HCT116 (cell line): ENCODE measurements at regions not wholly inside any gene's neighbourhood (a gene's known extent, or its start where the extent isn't known, plus 50 kb on each side); places are given as distances from the start of the nearest gene placed in this dataset.

ENCODE experiments used
- ATAC-seq: fragments of 200-7000 bp; cut with Tn5 transposase; 2 replicates; pipeline ENCODE4 v1.9.1; 2020; ENCODE audit warnings: mild to moderate bottlenecking, moderate library complexity
- BruUV-seq: library from RNA; stranded (reverse); fragments of 400-500 nt; replicated peaks from 2 replicates; lab custom pipeline; 2021; lab: Mats Ljungman, UMichigan
- CTCF ChIA-PET: fragments of 300-600 bp; sonication (Branson Sonifier 250); formaldehyde crosslinking; loops from one replicate; lab custom pipeline; 2021; ENCODE audit warnings: antibody characterized with exemption; lab: Charles Lee
- POLR2A ChIA-PET: fragments of 300-600, 350-600 bp; sonication (Branson Sonifier 250); formaldehyde crosslinking; loops from one replicate; lab custom pipeline; 2021; ENCODE audit warnings: antibody characterized with exemption; lab: Charles Lee
- RAD21 ChIA-PET, 2 experiments: fragments of 300-600 bp; sonication (Branson Sonifier 250); formaldehyde crosslinking; loops; one replicate each; lab custom pipeline; 2023; ENCODE audit warnings: low total read pairs in 2 of 2; ENCODE audit not compliant: uncharacterized antibody in 2 of 2, unreplicated experiment in 2 of 2, low non-redundant PET in 1 of 2; lab: Charles Lee
- DNase-seq: peaks from one replicate; pipeline ENCODE4 v3.0.0-alpha.2; 2010; ENCODE audit warnings: low read depth, low spot score
- H2AFZ ChIP-seq: fragments of 200-600 bp; shearing (Covaris generic), sonication (generic); 2 replicates; pipeline ENCODE4 v1.6.1; 2017; ENCODE audit warnings: low read depth, mixed run types, mixed read lengths, antibody characterized with exemption, low read length; ENCODE audit not compliant: poor library complexity, severe bottlenecking
- H3K27ac ChIP-seq: 2 replicates; pipeline ENCODE4 v1.5.1; 2012; ENCODE audit warnings: low read depth, low read length
- H3K27me3 ChIP-seq: fragments of 200-600 bp; sonication (generic); 2 replicates; pipeline ENCODE4 v1.6.1; 2016; ENCODE audit warnings: mixed run types, low read length, mixed read lengths; ENCODE audit not compliant: insufficient read depth
- H3K36me3 ChIP-seq, 2 experiments: fragments of 200-500 bp in 1 of 2; fragments of 200-600 bp in 1 of 2; sonication (Bioruptor generic) in 1 of 2; sonication (generic) in 1 of 2; 2 replicates each; pipeline versions ENCODE4 v1.5.1 to v1.6.1; 2014 to 2016; ENCODE audit warnings: low read length in 2 of 2, inconsistent platforms in 1 of 2, mixed read lengths in 1 of 2, mixed run types in 1 of 2; ENCODE audit not compliant: insufficient read depth in 2 of 2, control insufficient read depth in 1 of 2
- H3K4me1 ChIP-seq, 2 experiments: fragments of 200-600 bp in 1 of 2; sonication (generic) in 1 of 2; 2 replicates each; pipeline versions ENCODE4 v1.5.1 to v1.6.1; 2012 to 2017; ENCODE audit warnings: low read length in 2 of 2, inconsistent platforms in 1 of 2, mild to moderate bottlenecking in 1 of 2, mixed read lengths in 1 of 2, mixed run types in 1 of 2, moderate library complexity in 1 of 2; ENCODE audit not compliant: insufficient read depth in 2 of 2, control insufficient read depth in 1 of 2
- H3K4me2 ChIP-seq: fragments of 200-600 bp; sonication (generic); 2 replicates; pipeline ENCODE4 v1.6.1; 2017; ENCODE audit warnings: mixed run types, low read length, mixed read lengths
- H3K4me3 ChIP-seq, 2 experiments: fragments of 200-600 bp in 1 of 2; sonication (generic) in 1 of 2; replicated peaks in 1 of 2; 2 replicates each; pipeline ENCODE4 v1.5.1; 2011 to 2016; ENCODE audit warnings: low read length in 2 of 2, control low read depth in 1 of 2, low read depth in 1 of 2, mild to moderate bottlenecking in 1 of 2, mixed read lengths in 1 of 2, mixed run types in 1 of 2
- H3K79me2 ChIP-seq: fragments of 200-600 bp; sonication (generic); 2 replicates; pipeline ENCODE4 v1.6.1; 2017; ENCODE audit warnings: mild to moderate bottlenecking, mixed run types, low read length, moderate library complexity, mixed read lengths; ENCODE audit not compliant: insufficient read depth
- H3K9ac ChIP-seq: fragments of 200-600 bp; sonication (generic); 2 replicates; pipeline ENCODE4 v1.6.1; 2016; ENCODE audit warnings: low read length, mixed read lengths
- H3K9me2 ChIP-seq: fragments of 200-600 bp; sonication (generic), shearing (Covaris generic); 2 replicates; pipeline ENCODE4 v1.6.1; 2017; ENCODE audit warnings: mixed run types, mild to moderate bottlenecking, moderate library complexity; ENCODE audit not compliant: insufficient read depth
- H3K9me3 ChIP-seq, 2 experiments: fragments of 200-500 bp in 1 of 2; fragments of 200-600 bp in 1 of 2; sonication (Bioruptor generic) in 1 of 2; sonication (generic) in 1 of 2; 2 replicates each; pipeline ENCODE4 v1.6.1; 2014 to 2017; ENCODE audit warnings: low read length in 2 of 2, mixed read lengths in 2 of 2, inconsistent platforms in 1 of 2, low read depth in 1 of 2, mild to moderate bottlenecking in 1 of 2, mixed run types in 1 of 2, moderate library complexity in 1 of 2; ENCODE audit not compliant: control insufficient read depth in 1 of 2, insufficient read depth in 1 of 2
- H4K20me1 ChIP-seq: fragments of 200-600 bp; sonication (generic), shearing (Covaris generic); 2 replicates; pipeline ENCODE4 v1.6.1; 2017; ENCODE audit warnings: mixed run types, mild to moderate bottlenecking, moderate library complexity; ENCODE audit not compliant: insufficient read depth
- CBX3 ChIP-seq: IDR thresholded peaks from 2 replicates; pipeline ENCODE4 v1.6.1; 2012; ENCODE audit warnings: low read depth
- CEBPB ChIP-seq: IDR thresholded peaks from 2 replicates; pipeline ENCODE4 v1.6.1; 2012; ENCODE audit warnings: low read depth
- CTCF ChIP-seq, 3 experiments: fragments of 200-600 bp in 1 of 3; sonication (generic) in 1 of 3; IDR thresholded peaks in 2 of 3; conservative IDR thresholded peaks in 1 of 3; 2 replicates each; pipeline ENCODE4 v1.5.1; 2012 to 2017; ENCODE audit warnings: low read depth in 2 of 3, low read length in 2 of 3, antibody characterized with exemption in 1 of 3, borderline replicate concordance in 1 of 3, control low read depth in 1 of 3, mild to moderate bottlenecking in 1 of 3, mixed read lengths in 1 of 3, mixed run types in 1 of 3, moderate library complexity in 1 of 3; ENCODE audit not compliant: insufficient read depth in 1 of 3
- EGR1 ChIP-seq: IDR thresholded peaks from 2 replicates; pipeline ENCODE4 v1.6.1; 2012; ENCODE audit warnings: low read depth
- ELF1 ChIP-seq: IDR thresholded peaks from 2 replicates; pipeline ENCODE4 v1.6.1; 2012; ENCODE audit warnings: low read depth, borderline replicate concordance
- EZH2 ChIP-seq: fragments of 200-600 bp; sonication (generic); IDR thresholded peaks from 2 replicates; pipeline ENCODE4 v1.6.1; 2017; ENCODE audit warnings: antibody characterized with exemption, mixed run types
- EZH2phosphoT487 ChIP-seq: fragments of 200-600 bp; IDR thresholded peaks from 2 replicates; pipeline ENCODE4 v1.6.1; 2018; ENCODE audit warnings: antibody characterized with exemption, borderline replicate concordance
- FOSL1 ChIP-seq: IDR thresholded peaks from 2 replicates; pipeline ENCODE4 v1.6.1; 2012; ENCODE audit warnings: low read depth
- JUND ChIP-seq: IDR thresholded peaks from 2 replicates; pipeline ENCODE4 v1.6.1; 2012
- MAX ChIP-seq: IDR thresholded peaks from 2 replicates; pipeline ENCODE4 v1.6.1; 2012
- POLR2AphosphoS5 ChIP-seq: IDR thresholded peaks from 2 replicates; pipeline ENCODE4 v1.6.1; 2011; ENCODE audit warnings: mild to moderate bottlenecking, low read depth, low read length, moderate library complexity
- RAD21 ChIP-seq: IDR thresholded peaks from 2 replicates; pipeline ENCODE4 v1.6.1; 2012; ENCODE audit warnings: low read depth, mild to moderate bottlenecking
- SIN3A ChIP-seq: IDR thresholded peaks from 2 replicates; pipeline ENCODE4 v1.6.1; 2012; ENCODE audit warnings: low read depth
- SRF ChIP-seq: IDR thresholded peaks from 2 replicates; pipeline ENCODE4 v1.6.1; 2012; ENCODE audit warnings: low read depth
- TCF7L2 ChIP-seq: IDR thresholded peaks from 2 replicates; pipeline ENCODE4 v1.7.0; 2011; ENCODE audit warnings: borderline replicate concordance, inconsistent platforms; ENCODE audit not compliant: insufficient read depth, insufficient read length; ENCODE audit errors: extremely low read depth
- ZBTB33 ChIP-seq: IDR thresholded peaks from 2 replicates; pipeline ENCODE4 v1.6.1; 2011; ENCODE audit warnings: mild to moderate bottlenecking, low read length, moderate library complexity; ENCODE audit not compliant: insufficient replicate concordance; ENCODE audit errors: extremely low read depth
- ZFX ChIP-seq: fragments of 450-650 bp; IDR thresholded peaks from 2 replicates; pipeline ENCODE4 v1.6.1; 2017
- ZNF274 ChIP-seq: fragments of 200-500 bp; sonication (Bioruptor generic); IDR thresholded peaks from 2 replicates; pipeline ENCODE4 v1.6.1; 2014; ENCODE audit warnings: mild to moderate bottlenecking, low read depth, low read length, inconsistent platforms
- intact Hi-C: fragments of 100-400 bp; cut with micrococcal nuclease; formaldehyde crosslinking; loops from 2 replicates; pipeline ENCODE4 v1.10.0; 2022
- TF ChIP-seq, protein P1 (sequence below): IDR thresholded peaks from 2 replicates; pipeline ENCODE4 v1.6.1; 2012
- TF ChIP-seq, protein P2 (sequence below): IDR thresholded peaks from 2 replicates; pipeline ENCODE4 v1.6.1; 2012; ENCODE audit warnings: low read depth

GRCh38 chr3:166518040-166518439 is 680.8 kb upstream of the BCHE start (continued):
- TF ChIP-seq ZBTB33: no peak
- no peak for TF ChIP-seq EZH2phosphoT487
- no peak for TF ChIP-seq EGR1

DNA sequence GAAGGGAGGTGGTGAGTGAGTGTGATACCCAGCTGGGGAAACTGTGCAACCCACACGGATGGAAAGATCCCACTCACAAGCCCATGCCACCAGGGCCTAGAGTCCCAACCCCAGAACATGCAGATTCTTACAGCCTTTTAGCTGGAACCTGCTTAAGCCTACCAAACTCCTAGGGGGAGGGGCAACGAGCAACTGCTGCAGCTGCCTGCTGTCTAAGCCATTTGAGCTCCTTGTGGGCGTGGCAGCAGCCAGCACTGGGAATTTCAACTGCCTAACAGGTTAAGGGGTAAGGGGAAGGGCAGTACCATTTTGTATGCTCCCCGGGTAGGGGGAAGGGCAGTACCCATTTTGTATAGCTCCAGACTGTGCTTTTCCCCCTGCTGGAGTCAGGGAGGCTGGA is 673.2 kb upstream of the BCHE start:
- no peak overlapping the region for H3K4me2 ChIP-seq
- BruUV-seq: no TSS peak
- TF ChIP-seq ZFX (no peak), RAD21 (no peak), SRF (no peak), MAX (no peak), EZH2phosphoT487 (no peak), ELF1 (no peak), SIN3A (no peak), FOSL1 (no peak), CTCF (IDR thresholded peaks at IDR 0.05 in 2 of 3, conservative IDR thresholded peaks at IDR 0.05 in 1 of 3; ENCODE audit: borderline replicate concordance in 1 of 3, insufficient read depth in 1 of 3, low read depth in 2 of 3, low read length in 2 of 3) (no peak), EGR1 (no peak), ZNF274 (no peak), CEBPB (no peak), JUND (no peak), CBX3 (no peak), TCF7L2 (no peak), EZH2 (no peak), POLR2AphosphoS5 (no peak)
- TF ChIP-seq, protein P1, sequence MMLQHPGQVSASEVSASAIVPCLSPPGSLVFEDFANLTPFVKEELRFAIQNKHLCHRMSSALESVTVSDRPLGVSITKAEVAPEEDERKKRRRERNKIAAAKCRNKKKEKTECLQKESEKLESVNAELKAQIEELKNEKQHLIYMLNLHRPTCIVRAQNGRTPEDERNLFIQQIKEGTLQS: no peak
- TF ChIP-seq, protein P2, sequence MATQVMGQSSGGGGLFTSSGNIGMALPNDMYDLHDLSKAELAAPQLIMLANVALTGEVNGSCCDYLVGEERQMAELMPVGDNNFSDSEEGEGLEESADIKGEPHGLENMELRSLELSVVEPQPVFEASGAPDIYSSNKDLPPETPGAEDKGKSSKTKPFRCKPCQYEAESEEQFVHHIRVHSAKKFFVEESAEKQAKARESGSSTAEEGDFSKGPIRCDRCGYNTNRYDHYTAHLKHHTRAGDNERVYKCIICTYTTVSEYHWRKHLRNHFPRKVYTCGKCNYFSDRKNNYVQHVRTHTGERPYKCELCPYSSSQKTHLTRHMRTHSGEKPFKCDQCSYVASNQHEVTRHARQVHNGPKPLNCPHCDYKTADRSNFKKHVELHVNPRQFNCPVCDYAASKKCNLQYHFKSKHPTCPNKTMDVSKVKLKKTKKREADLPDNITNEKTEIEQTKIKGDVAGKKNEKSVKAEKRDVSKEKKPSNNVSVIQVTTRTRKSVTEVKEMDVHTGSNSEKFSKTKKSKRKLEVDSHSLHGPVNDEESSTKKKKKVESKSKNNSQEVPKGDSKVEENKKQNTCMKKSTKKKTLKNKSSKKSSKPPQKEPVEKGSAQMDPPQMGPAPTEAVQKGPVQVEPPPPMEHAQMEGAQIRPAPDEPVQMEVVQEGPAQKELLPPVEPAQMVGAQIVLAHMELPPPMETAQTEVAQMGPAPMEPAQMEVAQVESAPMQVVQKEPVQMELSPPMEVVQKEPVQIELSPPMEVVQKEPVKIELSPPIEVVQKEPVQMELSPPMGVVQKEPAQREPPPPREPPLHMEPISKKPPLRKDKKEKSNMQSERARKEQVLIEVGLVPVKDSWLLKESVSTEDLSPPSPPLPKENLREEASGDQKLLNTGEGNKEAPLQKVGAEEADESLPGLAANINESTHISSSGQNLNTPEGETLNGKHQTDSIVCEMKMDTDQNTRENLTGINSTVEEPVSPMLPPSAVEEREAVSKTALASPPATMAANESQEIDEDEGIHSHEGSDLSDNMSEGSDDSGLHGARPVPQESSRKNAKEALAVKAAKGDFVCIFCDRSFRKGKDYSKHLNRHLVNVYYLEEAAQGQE: no peak

More for the DNA sequence above, 673.2 kb upstream of the BCHE start:
- no peaks in the 10 kb centered on the region for H4K20me1 ChIP-seq
- H3K9ac ChIP-seq: no peak overlapping the region
- ChIA-PET RAD21 (no interaction called here), CTCF (no interaction called here), POLR2A (no interaction called here)
- H3K9me2 ChIP-seq: no peaks in the 10 kb centered on the region
- H3K4me1 ChIP-seq: no peaks in the 10 kb centered on the region
- ATAC-seq (no peak), DNase-seq (no peak)
- no peaks in the 10 kb centered on the region for H3K9me3 ChIP-seq
- intact Hi-C loops: no loop called here
- no peaks in the 10 kb centered on the region for H3K79me2 ChIP-seq
- H3K4me3 ChIP-seq: no peak overlapping the region
- no peaks in the 10 kb centered on the region for H3K27me3 ChIP-seq
- no peaks in the 10 kb centered on the region for H3K36me3 ChIP-seq
- no peak overlapping the region for H2AFZ ChIP-seq
- no peak overlapping the region for H3K27ac ChIP-seq
